Kidney (tissue), 13 donors: ENCODE measurements at regions not wholly inside any gene's neighbourhood (a gene's known extent, or its start where the extent isn't known, plus 50 kb on each side); places are given as distances from the start of the nearest gene placed in this dataset.

Experiments used
- DNase-seq, 5 donors: peaks; one replicate each; pipeline ENCODE4 v3.0.0-alpha.2; 2013 to 2020
- FAIRE-seq: peaks from 2 replicates; lab custom pipeline; 2012; peaks lifted over from hg19 to GRCh38; lab: Jason Lieb, UNC
- H3K27ac ChIP-seq, 2 donors: one replicate each; pipeline ENCODE4 v1.7.0; 2013; ENCODE audit warnings: low read depth in 2 of 2, low read length in 2 of 2, inconsistent platforms in 1 of 2
- H3K27me3 ChIP-seq: one replicate; pipeline ENCODE4 v1.7.1; 2013; ENCODE audit warnings: low read length, inconsistent platforms; ENCODE audit not compliant: control insufficient read depth, insufficient read depth
- H3K36me3 ChIP-seq, 3 donors: one replicate each; pipeline versions ENCODE4 v1.7.0 to v1.7.1; 2013; ENCODE audit warnings: low read length in 3 of 3, control low read depth in 1 of 3, inconsistent platforms in 1 of 3; ENCODE audit not compliant: insufficient read depth in 3 of 3, control insufficient read depth in 2 of 3
- H3K4me1 ChIP-seq, 3 donors: one replicate each; pipeline versions ENCODE4 v1.7.0 to v1.7.1; 2013; ENCODE audit warnings: low read length in 3 of 3, inconsistent platforms in 1 of 3, low read depth in 1 of 3; ENCODE audit not compliant: control insufficient read depth in 2 of 3, insufficient read depth in 2 of 3
- H3K4me3 ChIP-seq, 3 donors: one replicate each; pipeline versions ENCODE4 v1.7.0 to v1.8.1; 2013; ENCODE audit warnings: low read length in 3 of 3, control low read depth in 1 of 3, inconsistent platforms in 1 of 3
- H3K9ac ChIP-seq, 3 donors: one replicate each; pipeline versions ENCODE4 v1.7.0 to v1.7.1; 2013; ENCODE audit warnings: low read length in 3 of 3, control low read depth in 1 of 3, inconsistent platforms in 1 of 3
- H3K9me3 ChIP-seq, 3 donors: one replicate each; pipeline versions ENCODE4 v1.7.0 to v1.7.1; 2013; ENCODE audit warnings: low read length in 3 of 3, control low read depth in 1 of 3, inconsistent platforms in 1 of 3; ENCODE audit not compliant: control insufficient read depth in 2 of 3, insufficient read depth in 1 of 3
- CTCF ChIP-seq: IDR thresholded peaks from 3 replicates; pipeline ENCODE4 v1.5.1; 2012; ENCODE audit warnings: mild to moderate bottlenecking, moderate library complexity, borderline replicate concordance; ENCODE audit not compliant: insufficient read depth; ENCODE audit errors: extremely low read depth
- intact Hi-C: fragments of 100-400 bp; cut with DNase I; formaldehyde crosslinking; loops from one replicate; pipeline ENCODE4 v1.11.1; 2022
- donor health status: control.
- donor health status: control.
- donor health status: control.
- donor health status: control.
- donor health status: control.
- donor health status: DM: yes; HTN: yes; CAD: no.
- donor health status: Normal renal cell carcinoma (clear cell type).

- Histone ChIP-seq H3K9ac (no peak overlapping the region), H3K27ac (no peak overlapping the region), H3K4me3 (no peak overlapping the region), H3K9me3 (no peaks in the 10 kb centered on the region), H3K27me3 (no peaks in the 10 kb centered on the region), H3K36me3 (no peaks in the 10 kb centered on the region), H3K4me1 (no peaks in the 10 kb centered on the region)
- intact Hi-C loops = no loop called here
- FAIRE-seq (no peak), DNase-seq (peak in 1 of 5 donors; percentile 10)
- TF ChIP-seq CTCF = no peak
Measured at GRCh38 chr13:85632526-85633195, 166.6 kb downstream of the SLITRK6 start.

- no peaks in the 10 kb centered on the region for H3K4me1 ChIP-seq
- intact Hi-C loops = no loop called here
- no peak overlapping the region for H3K27ac ChIP-seq
- DNase-seq (no peak), FAIRE-seq (no peak)
- H3K27me3 ChIP-seq = no peaks in the 10 kb centered on the region
- H3K9ac ChIP-seq = no peak overlapping the region
- no peak overlapping the region for H3K4me3 ChIP-seq
- no peaks in the 10 kb centered on the region for H3K9me3 ChIP-seq
- H3K36me3 ChIP-seq = no peaks in the 10 kb centered on the region
- no peak for TF ChIP-seq CTCF
Measured at GRCh38 chr13:85631801-85632200, 167.4 kb downstream of the SLITRK6 start.

- Histone ChIP-seq H3K27ac (no peak overlapping the region), H3K4me1 (no peaks in the 10 kb centered on the region), H3K9ac (no peak overlapping the region), H3K27me3 (no peaks in the 10 kb centered on the region), H3K4me3 (no peak overlapping the region), H3K36me3 (no peaks in the 10 kb centered on the region), H3K9me3 (no peaks in the 10 kb centered on the region)
- intact Hi-C loops = no loop called here
- FAIRE-seq = no peak
- TF ChIP-seq CTCF = no peak
- no peak for DNase-seq
Measured at GRCh38 chr13:85626603-85627002, 172.6 kb downstream of the SLITRK6 start.

- no peaks in the 10 kb centered on the region for H3K27me3 ChIP-seq
- no peak for FAIRE-seq
- no peak for TF ChIP-seq CTCF
- intact Hi-C loops = no loop called here
- no peaks in the 10 kb centered on the region for H3K4me1 ChIP-seq
- H3K9me3 ChIP-seq = no peaks in the 10 kb centered on the region
- DNase-seq = no peak
- H3K4me3 ChIP-seq = no peak overlapping the region
- no peaks in the 10 kb centered on the region for H3K36me3 ChIP-seq
- H3K9ac ChIP-seq = no peak overlapping the region
- H3K27ac ChIP-seq = no peak overlapping the region
Measured at GRCh38 chr13:85619321-85619720, 179.9 kb downstream of the SLITRK6 start.
